Fibroblast of the conjunctiva (primary cell): ENCODE measurements at regions not wholly inside any gene's neighbourhood (a gene's known extent, or its start where the extent isn't known, plus 50 kb on each side); places are given as distances from the start of the nearest gene placed in this dataset.

Experiments
- DNase-seq: peaks from one replicate; pipeline ENCODE4 v3.0.0-alpha.2; 2010; ENCODE audit warnings: low read depth

- no peak for DNase-seq
Measured at GRCh38 chrY:11293392-11293791, 1407.6 kb upstream of the USP9Y start.

- DNase-seq = peak; percentile 2
Measured at GRCh38 chrY:11334151-11334550, 1366.9 kb upstream of the USP9Y start.
